Stimulated activated CD8-positive, alpha-beta memory T cell treated with anti-CD3 and anti-CD28 coated beads, Interleukin-12 subunit alpha, Interleukin-12 subunit beta, amount 100 ng/mL, for 24 hours (primary cell): ENCODE measurements at regions not wholly inside any gene's neighbourhood (a gene's known extent, or its start where the extent isn't known, plus 50 kb on each side); places are given as distances from the start of the nearest gene placed in this dataset.

Experiments used
- DNase-seq: peaks from one replicate; pipeline ENCODE4 v3.0.0-alpha.2; 2020; ENCODE audit errors: extremely low read depth

DNA sequence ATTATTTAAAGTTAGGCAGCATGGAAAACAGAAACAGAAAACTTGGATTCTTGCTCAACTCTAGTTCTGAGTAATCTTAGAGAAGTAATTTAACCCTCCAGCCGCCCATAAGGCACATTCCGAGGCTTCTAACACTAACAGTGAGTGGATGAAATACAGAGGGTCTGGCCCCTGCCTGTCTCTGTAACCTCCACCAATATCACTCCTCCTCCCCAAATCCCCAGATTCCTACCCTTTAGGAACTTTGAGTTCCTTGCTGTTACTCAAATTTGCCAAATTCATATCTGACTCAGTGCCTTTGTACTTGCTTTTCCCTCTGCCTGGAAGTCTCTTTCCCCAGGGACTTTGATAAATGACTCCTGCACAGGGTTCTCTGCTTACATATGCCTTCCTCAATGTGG, 112.5 kb upstream of the TGFBR2 start:
- no peak for DNase-seq

DNA sequence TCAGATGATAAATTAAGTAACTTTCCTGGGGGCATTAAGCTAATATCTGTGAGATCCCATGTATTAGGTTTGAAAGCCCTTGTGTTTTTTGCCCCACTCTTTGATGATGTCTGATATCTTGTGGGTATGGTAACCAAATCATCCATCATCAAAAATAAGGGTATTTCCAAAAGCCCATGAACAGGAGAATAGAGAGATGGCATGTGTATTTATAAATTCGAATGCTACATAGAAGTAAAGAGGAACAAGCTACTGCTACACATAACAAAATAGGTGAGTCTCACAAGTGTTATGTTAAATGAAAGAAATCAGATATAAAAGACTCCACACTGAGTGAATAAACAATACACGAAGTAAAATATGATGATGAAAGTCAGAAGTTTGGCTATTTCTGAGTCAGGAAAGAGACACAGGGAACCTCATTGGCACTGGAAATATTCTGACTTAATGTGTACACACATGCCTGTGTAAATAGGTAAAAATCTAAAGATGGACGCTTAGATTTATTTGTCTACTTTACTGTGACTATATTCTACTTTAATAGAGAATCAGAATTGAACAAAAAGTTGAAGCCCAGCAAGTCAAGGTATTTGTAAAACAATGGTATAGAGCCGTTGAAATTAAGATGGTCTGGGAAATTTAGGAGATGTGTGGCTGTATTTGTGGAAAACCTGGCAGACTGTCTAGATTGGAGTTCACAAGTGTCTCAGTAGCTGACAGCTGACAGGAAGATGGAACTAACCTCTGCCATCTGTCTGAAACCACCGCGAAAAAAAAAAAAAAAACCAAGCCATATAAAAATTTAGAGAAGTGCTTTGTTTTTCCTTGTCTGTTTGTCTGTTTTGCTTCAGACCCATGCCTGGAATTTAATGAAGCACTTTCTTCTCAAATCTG, 111.0 kb upstream of the TGFBR2 start:
- no peak for DNase-seq

GRCh38 chr3:30496066-30496966, 110.1 kb upstream of the TGFBR2 start:
- no peak for DNase-seq

DNA sequence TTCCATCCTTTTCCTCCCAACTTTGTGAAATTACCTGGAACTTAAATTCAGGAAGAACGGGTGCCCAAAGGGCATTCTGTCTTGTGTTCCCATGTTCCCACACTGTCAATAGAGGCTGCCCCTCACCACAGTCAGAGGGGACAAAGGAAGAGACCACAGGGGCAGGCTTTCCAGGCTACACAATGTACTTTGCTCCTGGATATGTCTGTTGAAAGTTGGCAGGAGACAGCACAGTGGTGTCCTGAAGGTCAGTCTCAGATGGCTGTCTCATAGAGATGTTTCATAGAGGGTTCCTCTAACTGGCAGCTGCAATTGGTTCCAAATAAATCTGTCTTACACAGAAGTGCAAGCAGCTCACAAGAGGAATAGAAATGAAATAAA, 107.8 kb upstream of the TGFBR2 start:
- DNase-seq = no peak

DNA sequence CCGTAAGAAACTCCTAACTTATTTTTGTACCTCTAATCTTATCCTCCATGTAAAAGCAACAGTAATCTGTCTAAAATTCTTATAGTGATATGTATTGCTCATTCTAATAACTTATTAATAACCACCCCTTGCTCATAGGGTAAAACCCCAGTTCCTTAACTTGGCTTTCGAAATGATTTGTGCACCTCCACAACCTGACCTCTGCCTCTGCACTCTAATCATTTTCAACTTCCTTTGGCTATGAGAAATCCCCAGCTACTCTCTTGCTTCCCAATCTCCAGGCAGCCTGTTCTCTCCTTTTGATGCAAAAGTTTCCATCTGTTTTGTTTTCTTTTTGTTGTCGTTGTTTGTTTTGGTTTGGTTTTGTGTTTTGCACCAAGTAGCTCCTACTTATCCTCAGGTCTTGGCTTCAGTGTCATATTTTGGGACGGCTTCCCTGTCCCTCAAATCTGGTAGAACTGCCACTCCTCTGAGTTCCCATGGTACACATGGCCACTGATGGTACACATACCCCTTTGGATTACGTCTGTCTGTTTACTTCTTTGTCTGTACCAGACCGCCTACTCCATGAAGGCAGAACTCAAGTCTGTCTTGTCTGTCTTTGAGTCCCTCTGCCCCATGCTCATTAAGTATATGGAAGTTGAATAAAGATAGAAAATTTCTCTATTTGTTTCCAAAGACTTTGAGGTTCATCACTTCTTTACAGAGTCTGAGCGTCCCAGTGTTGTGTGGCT, 105.6 kb upstream of the TGFBR2 start:
- DNase-seq = no peak

DNA sequence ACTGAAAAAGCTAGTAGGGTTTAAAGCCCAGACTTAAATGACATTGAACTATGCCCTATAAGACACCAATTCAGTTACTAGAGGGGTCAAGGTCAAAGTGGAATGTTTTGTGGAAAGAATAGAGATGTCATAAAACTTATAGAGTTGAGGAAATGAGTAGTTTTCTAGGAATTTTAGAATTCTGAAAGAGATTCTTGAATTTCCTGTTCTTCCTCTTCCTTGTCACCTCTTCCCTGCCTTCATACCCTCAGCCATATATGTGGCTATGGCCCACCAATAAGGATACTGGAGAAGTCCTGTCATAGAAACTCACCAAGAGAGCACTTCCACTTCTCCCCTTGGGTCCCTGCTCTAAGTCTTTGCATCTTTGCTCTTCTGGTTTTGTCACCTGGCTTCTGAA, 104.9 kb upstream of the TGFBR2 start:
- DNase-seq = no peak

DNA sequence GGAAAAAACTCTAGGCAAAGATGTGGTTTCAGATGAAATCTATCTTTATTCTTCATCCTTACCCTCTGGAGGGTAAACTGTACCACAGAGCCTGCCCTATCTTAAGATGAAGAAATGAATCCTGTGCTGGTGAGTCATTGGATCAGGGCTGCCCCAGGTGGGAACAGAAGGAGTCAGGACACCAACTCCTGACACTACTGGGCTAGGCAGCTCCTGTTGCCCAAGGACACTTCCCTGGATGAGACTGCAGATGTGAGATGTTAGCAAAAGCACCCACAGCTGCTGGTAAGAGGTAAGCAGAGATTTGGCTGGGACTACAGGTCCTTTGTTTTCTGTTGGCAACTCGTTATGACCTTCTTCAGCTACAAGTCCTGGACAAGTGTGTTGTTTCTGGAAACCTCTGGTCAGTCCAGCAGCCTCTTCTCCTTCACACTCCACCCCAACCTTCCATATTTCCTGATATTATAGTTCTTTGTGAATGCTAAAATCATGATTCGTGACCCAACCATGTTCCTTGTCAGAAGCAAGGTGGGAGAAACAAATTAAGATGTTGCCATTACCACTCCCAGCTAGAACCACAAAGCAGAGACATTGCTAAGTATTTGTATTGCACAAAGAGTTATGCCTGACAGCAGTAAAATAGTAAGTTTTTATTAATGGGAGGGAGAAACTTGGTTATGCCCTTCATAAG, 104.2 kb upstream of the TGFBR2 start:
- no peak for DNase-seq

- no peak for DNase-seq
Measured at GRCh38 chr3:30502742-30503073, 103.7 kb upstream of the TGFBR2 start.

GRCh38 chr3:30503446-30503845, 103.0 kb upstream of the TGFBR2 start:
- DNase-seq = no peak

DNA sequence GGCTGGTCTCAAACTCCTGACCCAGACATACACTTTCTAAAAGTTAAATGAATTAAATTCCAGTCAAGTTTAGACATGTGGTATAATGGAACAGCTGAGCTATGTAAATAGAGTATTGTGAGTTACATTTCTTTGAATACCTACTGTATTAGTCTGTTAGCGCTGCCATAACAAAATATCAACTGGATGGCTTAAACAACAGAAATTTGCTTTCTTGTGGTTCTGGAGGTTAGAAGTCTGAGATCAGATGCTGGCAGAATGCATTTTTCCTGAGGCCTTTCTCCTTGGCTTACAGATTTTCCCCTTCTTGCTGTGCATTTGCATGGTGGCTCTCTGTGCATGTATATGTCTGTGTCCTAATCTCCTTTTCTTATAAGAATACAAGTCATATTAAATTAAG, 101.5 kb upstream of the TGFBR2 start:
- no peak for DNase-seq

GRCh38 chr3:30505866-30506520, 100.4 kb upstream of the TGFBR2 start:
- no peak for DNase-seq

GRCh38 chr3:30508339-30508738, 98.1 kb upstream of the TGFBR2 start:
- DNase-seq = no peak

- no peak for DNase-seq
Measured at GRCh38 chr3:30510596-30510995, 95.8 kb upstream of the TGFBR2 start.

DNA sequence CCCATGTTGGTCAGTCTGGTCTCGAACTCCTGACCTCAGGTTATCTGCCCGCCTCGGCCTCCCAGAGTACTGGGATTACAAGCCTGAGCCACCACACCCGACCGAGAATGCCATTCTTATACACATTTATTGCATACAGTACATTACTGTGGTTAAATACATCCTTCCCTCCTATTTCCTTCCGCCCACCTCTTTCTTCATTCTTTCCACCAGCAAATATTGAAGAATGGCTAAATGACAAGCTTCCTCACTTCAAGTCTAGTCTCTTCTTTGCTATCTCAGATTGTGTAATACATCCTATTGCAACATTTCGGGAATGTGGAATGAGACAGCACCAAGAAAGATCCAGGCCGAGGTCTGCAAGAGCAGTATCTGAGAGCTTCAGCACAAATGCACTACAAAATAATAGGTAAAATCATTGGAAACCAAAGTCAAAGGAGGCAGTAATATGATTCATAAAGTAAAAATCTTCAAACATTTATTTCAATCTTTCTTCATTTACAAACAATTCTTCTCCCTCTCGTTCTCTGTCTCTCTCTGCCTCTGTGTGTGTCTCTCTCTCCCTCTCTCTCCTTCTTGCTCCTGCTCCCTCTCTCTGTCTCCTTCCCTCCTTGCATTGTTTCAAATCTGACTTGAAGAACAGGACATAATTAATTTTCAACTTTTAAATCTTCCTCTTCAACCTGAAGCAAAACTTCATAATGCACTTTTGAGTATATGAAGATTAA, 94.7 kb upstream of the TGFBR2 start:
- no peak for DNase-seq

GRCh38 chr3:30512576-30512975, 93.8 kb upstream of the TGFBR2 start:
- no peak for DNase-seq

GRCh38 chr3:30513374-30514152, 92.8 kb upstream of the TGFBR2 start:
- DNase-seq = no peak

DNA sequence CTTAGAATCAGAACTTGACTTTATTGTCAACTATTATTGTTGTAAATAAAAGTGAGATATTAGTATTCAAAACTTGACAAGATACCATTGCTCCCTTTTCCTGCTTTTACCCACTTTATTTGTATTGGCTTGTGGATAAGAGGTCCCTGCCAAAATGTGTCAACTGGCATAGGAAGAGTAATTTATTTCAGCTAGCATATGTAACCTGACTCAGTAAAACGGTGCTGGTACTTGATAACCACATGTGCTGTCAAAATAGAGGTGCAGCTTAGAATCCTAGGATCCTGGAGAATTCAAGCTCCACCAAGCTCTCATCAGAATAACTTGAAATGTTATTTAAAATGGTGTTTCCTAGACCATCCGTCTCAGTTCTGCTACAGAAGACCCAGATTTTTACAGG, 90.2 kb upstream of the TGFBR2 start:
- DNase-seq = no peak

GRCh38 chr3:30518181-30518864, 88.1 kb upstream of the TGFBR2 start:
- DNase-seq = no peak

GRCh38 chr3:30518872-30519271, 87.5 kb upstream of the TGFBR2 start:
- no peak for DNase-seq
